Astrocyte of the cerebellum (primary cell): ENCODE measurements at regions not wholly inside any gene's neighbourhood (a gene's known extent, or its start where the extent isn't known, plus 50 kb on each side); places are given as distances from the start of the nearest gene placed in this dataset.

ENCODE experiments used
- DNase-seq: peaks from one replicate; pipeline ENCODE4 v3.0.0-alpha.2; 2011; ENCODE audit warnings: low read depth
- H3K4me3 ChIP-seq: 2 replicates; pipeline ENCODE4 v1.5.1; 2011; ENCODE audit warnings: mild to moderate bottlenecking, low read depth, low read length, moderate library complexity
- CTCF ChIP-seq: IDR thresholded peaks from 2 replicates; pipeline ENCODE4 v1.5.1; 2012; ENCODE audit warnings: low read length, low read depth, moderate library complexity, mild to moderate bottlenecking; ENCODE audit errors: missing control alignments
- in situ Hi-C: cut with HindIII; loops from 2 replicates; pipeline ENCODE4 v1.10.0; 2017; ENCODE audit warnings: low sequenced_read_pairs

GRCh38 chr10:107915215-107915610 is 750.7 kb upstream of the SORCS1 start:
- H3K4me3 ChIP-seq, result peak overlapping the region; percentile 48
- in situ Hi-C loops, result no loop called here
- no peak for TF ChIP-seq CTCF
- DNase-seq, result no peak

GRCh38 chr10:107914450-107915214 is 750.1 kb upstream of the SORCS1 start:
- no peak for TF ChIP-seq CTCF
- in situ Hi-C loops, result no loop called here
- peak overlapping the region; percentile 48 for H3K4me3 ChIP-seq
- no peak for DNase-seq

GRCh38 chr10:107913317-107914294 is 749.1 kb upstream of the SORCS1 start:
- no peak for DNase-seq
- H3K4me3 ChIP-seq, result no peak overlapping the region
- no peak for TF ChIP-seq CTCF
- in situ Hi-C loops, result no loop called here

- H3K4me3 ChIP-seq, result no peak overlapping the region
- no peak for DNase-seq
- in situ Hi-C loops, result no loop called here
- TF ChIP-seq CTCF, result no peak
Observed at GRCh38 chr10:107901076-107901475, 736.6 kb upstream of the SORCS1 start.

GRCh38 chr10:107900131-107900530 is 735.6 kb upstream of the SORCS1 start:
- no peak for TF ChIP-seq CTCF
- no peak overlapping the region for H3K4me3 ChIP-seq
- DNase-seq, result no peak
- in situ Hi-C loops, result no loop called here

GRCh38 chr10:107899502-107900062 is 735.1 kb upstream of the SORCS1 start:
- DNase-seq, result no peak
- no peak overlapping the region for H3K4me3 ChIP-seq
- TF ChIP-seq CTCF, result no peak
- in situ Hi-C loops, result no loop called here
